Stimulated activated CD4-positive, alpha-beta T cell treated with anti-CD3 and anti-CD28 coated beads, Interleukin-1b, Interleukin-23, amount 100 ng/mL, for 4 hours (primary cell): ENCODE measurements at regions not wholly inside any gene's neighbourhood (a gene's known extent, or its start where the extent isn't known, plus 50 kb on each side); places are given as distances from the start of the nearest gene placed in this dataset.
"Not testable (repeated sequence)": the region's sequence is repeated elsewhere in the genome, so short reads cannot be mapped to it uniquely, and the experiment has no call there.

Experiments
- DNase-seq, 2 donors: peaks; one replicate each; pipeline ENCODE4 v3.0.0-alpha.2; 2020; ENCODE audit warnings: low read depth in 2 of 2

GRCh38 chr20:51305316-51306052, 237.0 kb downstream of the NFATC2 start:
- DNase-seq = no peak

DNA sequence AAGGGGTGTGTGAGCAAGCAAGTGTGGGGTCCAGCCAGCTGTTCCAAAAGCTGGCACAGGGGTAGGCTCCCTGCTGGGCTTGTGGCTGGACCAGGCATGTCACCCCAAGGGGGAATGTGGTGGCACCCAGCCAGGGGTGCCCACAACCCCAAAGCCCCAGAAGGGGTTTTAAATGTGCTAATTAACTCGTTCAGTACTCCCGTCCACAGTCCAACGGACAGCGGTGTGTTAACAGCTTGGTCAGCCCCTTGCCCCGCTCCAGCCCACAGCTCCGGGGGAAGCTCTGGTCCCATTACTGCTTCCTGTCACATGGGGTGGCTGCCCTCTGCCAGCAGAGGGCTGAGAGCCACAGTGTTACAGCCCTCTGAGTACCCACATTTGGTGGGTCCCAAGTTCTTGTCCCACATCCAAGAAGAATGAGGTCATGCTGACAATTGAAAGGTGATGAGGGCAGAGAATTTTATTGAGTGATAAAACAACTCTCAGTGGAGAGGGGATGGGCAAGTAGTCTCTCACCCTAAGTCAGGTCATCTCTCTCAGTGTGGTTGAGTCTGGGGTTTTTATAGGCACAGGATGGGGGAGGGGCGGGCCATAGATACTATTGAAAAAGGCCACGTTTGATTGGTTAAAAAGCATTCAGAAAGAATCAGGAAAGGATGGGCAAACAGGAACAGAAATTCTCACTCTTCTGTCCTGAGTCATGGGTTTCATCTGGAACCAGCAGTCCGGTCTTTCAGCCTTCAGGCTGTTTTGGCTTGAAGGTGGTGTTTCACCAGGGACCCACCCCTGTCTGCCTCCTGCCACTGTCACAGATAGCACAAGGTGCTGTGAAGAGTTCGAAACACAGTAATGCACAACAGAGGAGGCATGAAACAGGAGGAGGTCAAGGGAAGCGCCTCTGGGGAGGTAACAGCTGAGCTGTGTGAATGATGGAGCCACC, 238.5 kb downstream of the NFATC2 start:
- no peak for DNase-seq

DNA sequence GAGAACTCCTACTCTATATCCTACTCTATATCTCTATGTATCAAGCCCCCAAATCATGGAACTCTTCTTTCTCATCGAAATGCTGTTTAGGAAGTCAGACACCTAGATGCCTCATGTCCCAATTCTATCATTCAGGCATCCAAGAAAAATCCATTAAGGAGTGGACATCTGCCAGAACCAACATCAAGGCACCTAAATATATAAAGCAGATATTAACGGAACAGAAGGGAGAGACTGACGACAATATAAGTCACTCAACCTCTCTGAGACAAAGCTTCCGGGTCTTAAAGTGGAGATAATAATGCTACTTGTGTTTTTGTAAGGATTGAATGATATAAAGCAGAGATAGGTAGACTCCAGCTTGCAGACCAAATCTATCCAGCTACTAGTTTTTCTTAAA, 241.5 kb downstream of the NFATC2 start:
- no peak for DNase-seq

DNA sequence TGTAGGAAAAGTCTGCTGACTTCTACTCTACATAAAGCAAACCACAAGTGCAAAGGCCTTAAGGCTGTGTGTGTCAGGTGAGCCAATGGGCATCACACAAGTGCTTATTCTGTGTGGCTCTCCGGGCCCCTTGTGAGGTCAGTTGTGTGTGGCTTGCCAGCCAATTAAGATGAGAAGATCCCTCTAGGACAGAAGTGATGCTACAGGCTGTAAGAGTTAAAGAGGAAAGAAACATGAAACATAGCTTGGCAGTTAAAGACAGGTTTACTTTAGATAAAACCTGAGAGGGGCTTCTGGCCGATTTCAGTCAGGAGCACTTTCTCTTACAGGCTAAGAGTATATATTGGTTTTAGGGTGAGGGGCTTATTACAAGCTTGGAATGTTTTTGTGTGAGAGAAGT, 242.4 kb downstream of the NFATC2 start:
- DNase-seq = no peak

DNA sequence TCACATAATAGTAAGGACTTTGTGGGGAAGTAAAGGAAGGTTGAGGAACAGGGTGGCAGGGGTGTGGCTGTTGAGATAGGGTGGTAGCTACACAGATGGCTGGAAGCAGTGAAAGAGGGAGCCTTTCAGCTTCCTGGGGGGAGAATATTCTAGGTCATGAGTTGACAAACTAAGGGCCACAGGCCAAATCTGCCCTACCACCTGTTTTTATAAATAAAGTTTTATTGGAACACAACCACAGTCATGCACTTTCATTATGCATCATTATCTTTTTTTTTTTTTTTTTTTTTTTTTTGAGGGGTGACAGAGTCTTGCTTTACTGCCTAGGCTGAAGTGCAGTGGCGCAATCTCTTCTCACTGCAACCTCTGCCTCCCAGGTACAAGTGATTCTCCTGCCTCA, 243.1 kb downstream of the NFATC2 start:
- no peak for DNase-seq

- DNase-seq = no peak
Observed at GRCh38 chr20:51298141-51298749, 244.3 kb downstream of the NFATC2 start.

- no peak for DNase-seq
Observed at GRCh38 chr20:51287628-51288413, 254.7 kb downstream of the NFATC2 start.

GRCh38 chr20:51286758-51287157, 255.8 kb downstream of the NFATC2 start:
- no peak for DNase-seq

GRCh38 chr20:51285684-51286083, 256.8 kb downstream of the NFATC2 start:
- no peak for DNase-seq

- DNase-seq = no peak
Observed at GRCh38 chr20:51284871-51285270, 257.6 kb downstream of the NFATC2 start.

GRCh38 chr20:51284176-51284575, 258.3 kb downstream of the NFATC2 start:
- DNase-seq = no peak

DNA sequence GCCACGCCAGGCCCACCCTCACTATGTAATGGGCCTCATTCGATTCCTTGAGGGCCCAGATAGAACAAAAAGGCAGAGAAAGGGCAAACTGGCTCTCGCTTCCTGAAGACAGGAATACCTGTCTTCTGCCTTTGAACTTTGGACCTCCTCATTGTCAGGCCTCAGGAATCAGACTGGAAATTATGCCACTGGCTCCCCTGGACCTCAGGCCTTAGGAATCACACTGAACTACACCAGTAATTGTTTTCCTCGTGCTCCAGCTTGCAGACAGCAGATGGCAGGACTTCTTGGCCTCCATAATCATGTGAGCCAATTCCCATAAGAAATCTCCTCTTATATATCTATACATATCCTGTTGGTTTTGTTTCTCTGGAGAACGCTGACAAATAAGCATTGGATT, 258.6 kb upstream of the KCNG1 start:
- no peak for DNase-seq

- no peak for DNase-seq
Observed at GRCh38 chr20:51280047-51280446, 257.1 kb upstream of the KCNG1 start.

GRCh38 chr20:51277961-51278360, 255.1 kb upstream of the KCNG1 start:
- DNase-seq = no peak

DNA sequence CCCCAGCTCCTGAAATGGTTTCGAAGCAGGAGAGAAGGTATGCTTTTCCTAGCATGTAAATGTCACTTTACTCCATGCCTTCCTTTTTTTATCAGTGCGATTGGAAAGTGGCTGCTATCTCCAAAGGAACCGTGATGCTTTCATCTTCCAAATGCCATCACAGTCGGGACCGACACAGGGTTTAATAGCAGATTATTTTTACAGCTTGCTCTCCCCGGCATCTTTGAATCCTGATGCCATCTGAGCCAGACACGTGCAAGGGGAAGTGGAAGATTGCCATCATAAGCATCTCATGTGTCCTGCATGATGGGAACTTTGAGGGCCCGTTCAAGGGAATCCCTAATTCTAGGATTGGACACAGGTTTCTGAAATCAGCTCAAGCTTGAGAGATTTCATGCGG, 253.4 kb upstream of the KCNG1 start:
- DNase-seq = no peak

GRCh38 chr20:51275826-51276225, 252.9 kb upstream of the KCNG1 start:
- DNase-seq = no peak

DNA sequence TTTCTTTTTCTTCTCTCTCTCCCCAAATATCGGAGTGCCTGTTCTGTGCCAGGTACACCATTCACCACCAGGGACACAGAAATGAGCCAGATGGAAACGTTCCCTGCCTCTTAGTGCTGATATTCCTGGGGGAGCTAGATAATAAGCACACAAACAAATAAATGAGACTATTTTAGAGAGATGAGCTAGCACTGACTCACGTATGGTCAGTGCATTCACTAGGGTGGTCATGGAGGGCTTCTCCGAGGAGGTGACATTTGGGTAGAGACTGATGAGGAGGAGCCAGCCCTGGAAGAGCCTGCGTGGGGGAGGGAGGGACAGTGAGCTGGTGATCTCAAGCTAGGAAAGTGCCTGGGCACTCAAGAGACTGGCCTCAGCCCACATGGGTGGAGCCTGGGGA, 252.3 kb upstream of the KCNG1 start:
- DNase-seq = no peak

DNA sequence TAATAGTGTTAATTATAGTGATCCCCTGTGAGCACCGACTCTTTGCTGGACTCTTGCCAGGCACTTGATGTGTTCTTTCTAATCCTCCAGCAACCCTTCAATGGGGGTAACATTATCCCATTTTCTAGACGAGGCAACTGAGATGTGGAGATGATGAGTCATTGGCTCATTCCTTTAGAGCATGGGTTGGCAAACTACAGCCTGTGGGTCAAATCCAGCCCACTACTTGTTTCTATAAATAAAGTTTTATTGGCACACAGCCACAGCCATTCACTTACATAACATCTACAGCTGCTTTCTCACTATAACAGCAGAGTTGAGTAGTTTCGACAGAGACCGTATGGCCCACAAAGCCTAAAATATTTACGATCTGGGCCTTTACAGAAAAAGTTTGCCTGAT, 249.5 kb upstream of the KCNG1 start:
- no peak for DNase-seq

DNA sequence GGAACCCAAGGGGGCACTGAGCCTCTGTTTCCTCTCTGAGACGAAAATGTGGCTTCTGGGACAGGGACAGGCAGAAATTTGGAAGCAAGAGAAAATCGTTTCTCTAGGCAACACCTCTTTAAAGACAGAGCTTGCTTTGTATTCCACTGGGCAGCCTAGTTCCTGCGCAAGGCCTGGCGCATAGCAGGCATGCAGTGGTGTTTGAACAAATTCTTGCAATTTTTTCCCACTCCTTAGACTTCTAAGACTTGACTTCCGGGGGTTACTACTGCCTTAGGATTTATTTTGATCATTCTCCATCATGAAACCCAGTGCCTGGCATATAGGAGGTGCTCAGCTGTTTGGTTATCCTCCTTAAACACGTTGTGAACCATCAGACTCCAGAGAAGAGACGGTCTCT, 249.0 kb upstream of the KCNG1 start:
- DNase-seq = no peak

DNA sequence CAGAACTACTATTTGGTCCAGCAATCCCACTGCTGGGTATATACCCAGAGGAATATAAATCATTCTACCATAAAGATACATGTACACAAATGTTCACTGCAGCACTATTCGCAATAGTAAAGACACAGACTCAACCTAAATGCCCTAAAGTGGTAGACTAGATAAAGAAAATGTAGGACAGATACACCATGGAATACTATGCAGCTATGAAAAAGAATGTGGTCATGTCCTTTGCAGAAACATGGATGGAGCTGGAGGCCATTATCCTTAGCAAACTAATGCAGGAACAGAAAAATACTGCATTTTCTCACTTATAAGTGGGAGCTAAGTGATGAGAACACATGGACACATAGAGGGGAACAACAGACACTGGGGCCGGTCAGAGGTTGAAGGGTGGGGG, 248.4 kb upstream of the KCNG1 start:
- not testable (repeated sequence) for DNase-seq

GRCh38 chr20:51269671-51270070, 246.8 kb upstream of the KCNG1 start:
- no peak for DNase-seq

GRCh38 chr20:51267679-51268078, 244.8 kb upstream of the KCNG1 start:
- no peak for DNase-seq
